ENCODE measurements at regions not wholly inside any gene's neighbourhood (a gene's known extent, or its start where the extent isn't known, plus 50 kb on each side); places are given as distances from the start of the nearest gene placed in this dataset.
"Not testable (repeated sequence)": the region's sequence is repeated elsewhere in the genome, so short reads cannot be mapped to it uniquely, and the experiment has no call there.

DNA sequence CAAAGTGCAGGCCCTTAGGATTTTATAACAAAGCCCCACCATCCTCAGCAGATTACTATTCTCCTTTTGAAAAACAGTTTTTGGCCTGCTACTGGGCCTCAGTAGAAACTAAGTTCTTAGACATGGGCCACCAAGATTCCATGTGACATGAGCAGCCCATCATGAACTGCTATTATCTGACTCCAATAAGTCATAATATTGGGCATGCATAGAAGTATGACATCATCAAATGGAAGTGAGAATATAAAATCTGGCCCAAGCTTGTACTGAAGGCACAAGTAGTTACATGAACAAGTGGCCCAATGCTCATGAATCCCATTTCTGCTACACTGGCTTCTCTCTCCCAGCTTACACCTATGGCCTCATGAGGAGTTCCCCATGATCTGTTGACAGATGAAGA lies 404.8 kb downstream of the EPHA5 start:
- DNase-seq, result no peak

DNA sequence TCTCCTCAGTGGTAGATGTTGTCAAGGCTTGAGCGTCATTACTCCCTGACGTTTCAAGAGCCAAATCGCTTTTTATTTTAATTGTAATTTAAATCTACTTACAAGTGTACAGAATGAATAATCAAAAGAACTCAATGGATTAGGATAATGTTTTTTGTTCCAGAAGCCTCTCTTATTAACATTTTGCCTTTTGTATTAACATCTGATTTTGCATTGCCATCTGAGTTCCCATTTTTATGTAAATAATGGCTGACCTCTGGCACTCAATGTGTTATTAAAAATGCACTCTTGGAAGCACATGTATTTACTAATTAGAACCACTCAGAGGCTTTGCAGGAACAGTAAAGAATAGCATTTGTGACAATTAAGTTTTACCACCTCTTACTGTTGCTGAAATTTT lies 411.0 kb downstream of the EPHA5 start:
- DNase-seq, result no peak

DNA sequence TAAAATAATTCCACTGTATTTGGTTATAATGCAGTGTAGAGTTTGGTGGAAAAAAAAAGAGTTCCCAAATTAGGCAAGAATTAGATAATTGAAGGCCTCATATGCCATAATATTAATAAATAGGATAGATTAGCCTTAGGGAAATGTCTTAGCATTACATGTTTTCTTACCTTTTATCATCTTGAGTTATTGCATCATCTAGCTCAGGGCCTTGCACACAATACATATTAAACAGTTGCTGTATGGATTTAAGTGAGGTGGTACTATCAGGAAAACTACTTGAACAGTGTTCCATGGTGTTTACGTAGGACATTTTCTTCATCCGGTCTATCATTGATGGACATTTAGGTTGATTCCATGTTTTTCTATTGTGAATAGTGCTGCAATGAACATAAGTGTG lies 419.4 kb downstream of the EPHA5 start:
- no peak for DNase-seq

DNA sequence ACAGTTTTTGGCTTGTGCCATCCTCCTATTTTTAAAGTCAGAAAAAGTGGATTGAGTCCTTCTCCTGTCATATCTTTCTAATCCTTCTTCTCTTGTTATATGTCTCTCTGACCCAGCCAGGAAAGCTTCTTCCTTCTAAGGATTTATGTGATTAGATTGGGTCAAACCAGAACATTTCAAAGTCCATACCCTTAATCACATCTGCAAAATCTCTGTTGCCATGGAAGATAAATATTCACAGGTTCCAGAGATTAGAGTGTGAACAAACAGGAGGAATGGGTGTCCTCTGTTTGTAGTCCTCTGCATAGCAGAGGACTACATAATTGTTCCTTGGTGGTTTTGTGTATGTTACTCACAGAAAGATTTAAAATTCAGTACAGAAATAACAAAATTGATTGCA lies 421.2 kb downstream of the EPHA5 start:
- no peak for DNase-seq

DNA sequence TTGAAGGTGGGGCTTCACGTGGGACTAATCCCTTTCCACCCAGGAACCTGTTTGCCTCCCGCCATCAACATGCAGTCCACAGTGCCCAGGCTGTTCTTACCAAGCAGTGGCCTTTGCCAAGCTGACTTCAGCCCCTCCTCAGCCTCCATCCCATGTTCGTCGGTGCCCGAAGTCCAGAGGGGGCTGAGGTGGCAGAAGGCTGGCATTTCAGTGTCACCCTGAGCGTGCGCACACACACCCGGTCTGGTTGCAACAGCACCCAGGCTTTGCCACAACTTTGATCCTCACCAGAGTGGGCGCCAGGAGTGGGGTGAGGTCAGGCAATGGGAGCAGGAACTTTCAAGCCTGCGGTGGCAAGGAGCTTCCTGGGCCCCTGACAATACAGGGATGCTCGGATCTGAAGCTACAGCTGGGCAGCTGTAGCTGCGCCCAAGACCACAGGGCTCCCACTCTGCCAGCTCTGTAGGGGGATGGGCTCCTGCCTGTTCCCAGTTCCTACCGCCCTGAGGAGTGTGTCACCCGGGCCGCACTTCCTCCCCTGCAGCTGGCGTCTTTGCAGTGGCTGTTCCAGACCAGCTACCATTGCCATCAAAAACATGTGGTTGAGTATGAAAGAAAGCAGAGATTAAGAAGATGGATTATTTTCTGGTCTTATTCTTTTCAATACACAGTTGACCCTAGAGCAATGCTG lies 428.0 kb downstream of the EPHA5 start:
- DNase-seq, result no peak

DNA sequence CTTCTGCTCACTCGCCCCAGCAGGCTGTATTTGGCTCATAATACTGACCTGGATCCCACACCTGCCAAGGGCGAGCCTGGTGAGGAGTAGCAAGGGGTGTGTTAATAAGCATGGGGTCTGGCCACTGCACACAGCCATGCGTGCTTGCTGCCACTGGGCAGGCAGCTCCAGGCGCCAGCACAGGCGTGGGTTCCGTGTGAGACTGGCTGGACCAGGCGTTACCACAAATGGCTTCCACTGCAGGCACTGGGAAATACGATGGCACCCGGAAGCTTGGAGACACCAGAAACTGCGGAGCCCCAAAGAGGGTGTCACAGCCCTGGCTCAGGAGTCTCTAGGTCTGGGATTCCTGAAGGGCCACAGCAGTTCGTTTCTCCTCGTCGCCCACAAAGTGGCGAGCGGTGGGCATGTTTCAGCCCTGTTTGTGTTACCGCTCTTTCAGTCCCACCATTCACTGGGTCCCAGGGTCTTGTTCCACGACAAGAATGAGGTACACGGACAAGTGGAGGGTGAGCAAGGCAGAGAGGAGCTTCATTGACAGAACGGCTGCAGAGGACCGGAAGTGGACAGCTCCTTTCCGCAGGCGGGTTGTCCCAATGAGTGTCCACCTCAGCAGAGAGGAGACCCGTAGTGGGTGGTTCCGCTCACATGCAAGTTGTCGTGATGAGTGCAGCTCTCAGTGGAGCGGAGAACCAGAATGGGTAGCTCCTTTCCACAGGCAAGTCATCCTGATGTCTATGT lies 428.9 kb downstream of the EPHA5 start:
- no peak for DNase-seq

DNA sequence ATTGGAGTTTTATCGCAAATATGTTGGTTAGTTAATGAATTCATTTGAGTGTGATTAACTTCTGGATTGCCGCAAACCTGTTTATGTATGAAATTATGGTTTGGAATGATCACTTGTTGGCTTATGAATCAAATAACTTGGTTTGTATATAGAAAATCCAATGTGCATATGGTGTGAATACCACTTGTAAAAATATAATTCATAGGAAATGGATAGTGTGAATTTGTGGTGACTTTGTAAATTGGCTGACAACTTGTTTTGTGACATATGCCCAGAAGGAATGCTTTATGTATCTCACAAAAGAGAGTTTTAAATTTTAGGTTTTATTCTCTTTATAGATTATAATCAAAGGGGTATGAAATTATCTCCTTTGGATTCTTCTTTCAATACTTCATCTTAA lies 436.2 kb downstream of the EPHA5 start:
- no peak for DNase-seq

DNA sequence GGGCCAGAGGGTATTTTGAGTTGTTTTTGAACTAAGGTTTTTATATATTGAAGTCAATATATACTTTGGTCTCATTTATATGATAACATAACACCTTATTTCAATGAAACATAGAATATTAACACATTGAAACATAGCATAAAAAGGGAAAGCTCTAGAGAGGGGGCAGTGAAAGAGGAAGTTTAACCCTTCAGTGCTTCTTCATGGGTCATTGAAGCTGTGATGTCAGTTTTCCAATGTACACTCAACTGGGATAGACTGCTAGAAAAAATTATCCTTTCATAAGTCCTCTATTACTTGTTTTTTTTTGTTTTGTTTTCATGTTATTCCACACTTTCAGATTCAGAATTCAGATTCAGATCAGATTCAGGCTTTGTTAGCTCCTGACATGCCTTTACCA lies 442.7 kb downstream of the EPHA5 start:
- no peak for DNase-seq

DNA sequence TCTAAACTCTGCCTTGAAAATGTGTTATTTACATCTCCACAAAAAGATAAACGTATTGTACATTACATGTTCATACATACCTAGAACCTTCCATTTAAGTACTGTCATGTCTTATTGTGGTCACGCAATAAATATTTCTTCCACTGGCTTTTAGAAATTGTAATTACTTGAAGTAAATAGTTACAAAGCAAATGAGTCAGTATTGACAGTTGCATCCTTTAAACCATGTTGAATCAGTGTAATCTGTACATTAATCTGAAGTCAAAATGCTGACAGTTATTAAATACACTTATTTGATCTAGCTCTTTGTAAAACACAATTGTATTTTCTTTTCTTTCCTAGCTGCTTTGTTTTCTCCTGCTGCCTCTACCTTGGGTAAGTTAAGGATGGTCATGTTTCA lies 446.7 kb downstream of the EPHA5 start:
- DNase-seq, result no peak

DNA sequence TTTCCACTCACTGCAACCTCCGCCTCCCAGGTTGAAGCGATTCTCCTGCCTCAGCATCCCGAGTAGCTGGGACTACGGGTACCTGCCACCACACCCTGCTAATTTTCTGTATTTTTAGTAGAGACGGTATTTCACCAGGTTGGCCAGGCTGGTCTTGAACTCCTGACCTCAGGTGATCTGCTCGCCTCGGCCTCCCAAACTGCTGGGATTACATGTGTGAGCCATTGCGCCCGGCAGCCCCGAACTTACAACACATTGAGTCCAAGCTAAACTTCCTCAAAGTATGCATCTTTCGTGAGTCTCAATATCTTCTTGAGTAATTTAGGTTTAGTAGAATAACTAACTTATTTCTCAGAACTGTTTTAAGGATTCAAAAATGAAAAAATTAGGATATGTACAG lies 447.2 kb downstream of the EPHA5 start:
- not testable (repeated sequence) for DNase-seq

DNA sequence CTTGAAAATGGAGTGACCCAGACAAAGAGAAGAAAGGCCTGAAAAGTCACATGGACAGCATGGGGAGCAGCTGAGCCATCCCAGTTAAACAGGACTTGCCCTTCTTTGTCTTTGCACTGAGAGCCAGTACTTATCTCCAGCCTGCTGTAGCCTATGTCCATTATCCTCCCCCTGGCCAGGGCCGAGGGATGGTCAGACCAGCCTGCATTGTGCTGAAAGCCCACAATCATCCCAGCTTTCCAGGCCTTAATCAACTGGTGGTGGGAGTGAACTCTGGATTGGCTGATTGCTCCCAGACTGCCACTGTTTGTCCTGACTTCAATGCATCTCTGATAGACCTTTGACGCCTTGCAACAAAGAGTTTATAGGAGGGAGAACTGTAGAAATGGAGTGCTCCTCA lies 453.1 kb downstream of the EPHA5 start:
- DNase-seq, result no peak

DNA sequence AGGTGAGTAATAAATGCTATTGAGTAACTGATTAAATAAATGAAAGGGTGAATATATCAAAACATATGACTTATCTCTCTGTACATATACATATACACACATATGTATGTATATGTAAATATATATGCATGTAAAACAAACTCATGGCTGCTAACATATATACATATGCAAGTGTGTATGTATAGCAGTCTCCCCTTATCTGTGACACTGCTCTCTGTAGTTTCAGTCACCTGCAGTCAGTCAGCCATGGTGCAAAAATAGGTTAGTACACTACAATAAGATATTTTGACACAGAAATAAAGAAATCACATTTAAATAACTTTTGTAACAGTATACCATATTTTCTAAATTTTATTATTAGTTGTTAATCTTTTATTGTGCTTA lies 467.4 kb downstream of the EPHA5 start:
- DNase-seq, result no peak

DNA sequence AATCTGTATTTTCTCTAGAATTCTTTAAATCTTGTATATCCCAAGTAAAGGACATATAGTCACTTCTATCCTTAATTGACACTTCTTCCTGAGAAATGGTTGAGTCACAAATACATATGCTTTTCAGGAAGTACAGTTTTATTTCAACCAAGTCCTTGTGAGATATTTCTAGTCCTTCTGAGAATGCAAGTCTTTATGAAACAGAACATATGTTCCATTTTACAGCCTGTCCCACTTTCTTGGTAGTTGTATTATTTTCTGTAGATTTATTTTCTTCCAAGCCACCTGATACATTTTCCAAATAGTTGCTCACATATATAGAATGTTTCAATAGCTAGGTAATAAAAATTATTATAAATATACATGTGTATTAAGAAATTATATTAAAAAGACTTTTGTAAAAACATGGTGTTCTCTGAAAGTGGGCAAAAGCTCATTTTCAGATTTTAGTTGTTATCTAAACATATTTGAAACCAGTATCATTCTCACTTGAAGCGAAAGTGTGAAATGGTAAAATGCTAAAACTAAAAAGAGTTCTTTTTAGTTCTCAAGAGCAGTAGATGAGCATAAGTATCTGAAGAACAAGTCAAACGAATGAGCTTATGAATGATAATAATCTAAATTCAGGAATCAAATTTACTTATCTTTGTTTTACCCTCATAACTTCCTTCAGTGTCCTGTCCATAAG lies 468.0 kb downstream of the EPHA5 start:
- no peak for DNase-seq

DNA sequence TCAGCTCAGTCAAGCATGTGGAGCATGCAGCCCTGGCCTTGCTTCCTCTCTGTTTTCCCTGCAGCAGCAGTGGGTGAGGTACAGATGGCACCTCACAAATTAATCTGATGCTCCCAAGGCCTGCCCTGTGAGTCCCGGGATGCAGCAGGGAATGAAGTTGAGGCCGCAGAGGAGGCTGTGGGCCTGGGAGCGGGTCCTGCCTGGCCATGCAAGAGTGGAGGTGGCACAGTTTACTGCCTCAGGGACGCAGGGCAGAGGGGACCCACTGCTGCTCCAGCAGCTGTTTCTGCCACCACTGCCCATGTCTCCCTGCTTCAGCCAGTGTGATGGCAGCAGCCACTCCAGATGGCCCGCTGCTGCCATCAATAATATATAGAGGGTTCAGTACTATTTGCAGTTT lies 474.6 kb downstream of the EPHA5 start:
- no peak for DNase-seq

DNA sequence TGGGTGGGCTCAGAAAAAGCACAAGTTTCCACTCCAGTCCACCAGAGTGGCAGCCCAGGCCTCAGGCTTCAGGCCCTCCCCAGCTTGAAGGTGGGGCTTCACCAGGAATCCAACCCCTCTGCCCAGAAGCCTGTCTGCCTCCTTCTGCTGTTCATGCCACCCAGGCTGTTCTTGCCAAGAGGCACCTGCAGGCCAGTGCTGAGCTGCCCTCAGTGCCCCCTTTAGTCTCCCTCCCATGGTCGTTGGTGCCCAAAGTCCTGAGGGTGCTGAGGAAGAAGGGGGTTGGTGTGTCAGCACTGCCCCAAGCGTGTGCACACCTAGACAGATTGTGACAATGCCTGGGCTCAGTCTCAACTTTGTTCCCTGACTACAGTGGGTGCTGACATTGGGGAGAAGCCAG lies 475.3 kb downstream of the EPHA5 start:
- DNase-seq, result no peak

DNA sequence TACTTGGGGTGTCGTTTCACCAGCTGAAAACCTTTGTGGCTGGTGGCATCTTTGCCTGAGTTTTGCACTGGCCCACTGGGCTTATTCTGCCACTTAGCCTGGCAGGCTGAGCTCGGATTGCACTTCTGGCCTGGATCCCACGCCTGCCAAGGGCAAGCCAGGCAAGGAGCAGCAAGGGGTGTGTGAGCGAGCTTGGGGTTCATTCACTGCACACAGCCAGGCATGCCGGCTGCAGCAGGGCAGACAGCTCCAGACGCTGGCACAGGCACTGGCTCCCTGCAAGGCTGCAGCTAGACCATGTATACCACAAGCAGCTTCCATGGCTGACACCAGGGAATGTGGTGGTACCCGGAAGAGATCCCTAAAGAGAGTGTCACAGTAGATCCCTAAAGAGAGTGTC lies 476.3 kb downstream of the EPHA5 start:
- DNase-seq, result no peak

DNA sequence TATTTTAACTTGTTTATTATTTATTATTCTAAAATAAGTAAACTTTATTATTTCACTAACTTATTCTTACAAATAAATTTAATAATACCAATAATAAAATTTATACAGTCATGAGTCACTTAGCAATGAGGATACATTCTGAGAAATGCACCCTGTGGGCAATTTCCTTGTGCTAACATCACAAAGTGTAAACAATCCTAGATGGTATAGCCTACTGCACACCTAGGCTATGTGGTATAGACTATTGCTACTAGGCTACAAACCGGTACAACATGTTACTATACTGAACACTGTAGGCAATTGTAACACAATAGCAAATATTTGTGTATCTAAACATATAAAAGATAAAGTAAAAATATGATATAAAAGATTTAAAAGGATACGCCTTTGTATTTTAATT lies 479.5 kb downstream of the EPHA5 start:
- DNase-seq, result no peak

DNA sequence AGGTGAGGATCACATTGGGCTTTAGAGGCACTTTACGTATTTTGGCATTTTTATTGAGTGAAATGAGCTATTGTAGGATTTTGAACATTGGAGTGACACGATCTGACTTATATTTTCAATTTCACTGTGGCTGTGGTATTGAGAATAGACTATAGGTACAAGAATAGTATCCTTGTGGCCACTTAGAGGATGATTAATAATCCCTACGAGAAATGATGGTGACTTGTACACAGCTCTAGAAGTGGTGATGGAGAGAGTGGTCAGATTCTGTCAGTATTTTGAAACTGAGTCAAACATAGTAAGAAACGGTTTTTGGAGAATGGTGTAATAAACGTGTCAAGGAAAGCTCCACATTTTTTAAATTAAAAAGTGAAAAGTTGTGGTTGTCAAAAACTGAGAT lies 494.7 kb downstream of the EPHA5 start:
- DNase-seq, result no peak

DNA sequence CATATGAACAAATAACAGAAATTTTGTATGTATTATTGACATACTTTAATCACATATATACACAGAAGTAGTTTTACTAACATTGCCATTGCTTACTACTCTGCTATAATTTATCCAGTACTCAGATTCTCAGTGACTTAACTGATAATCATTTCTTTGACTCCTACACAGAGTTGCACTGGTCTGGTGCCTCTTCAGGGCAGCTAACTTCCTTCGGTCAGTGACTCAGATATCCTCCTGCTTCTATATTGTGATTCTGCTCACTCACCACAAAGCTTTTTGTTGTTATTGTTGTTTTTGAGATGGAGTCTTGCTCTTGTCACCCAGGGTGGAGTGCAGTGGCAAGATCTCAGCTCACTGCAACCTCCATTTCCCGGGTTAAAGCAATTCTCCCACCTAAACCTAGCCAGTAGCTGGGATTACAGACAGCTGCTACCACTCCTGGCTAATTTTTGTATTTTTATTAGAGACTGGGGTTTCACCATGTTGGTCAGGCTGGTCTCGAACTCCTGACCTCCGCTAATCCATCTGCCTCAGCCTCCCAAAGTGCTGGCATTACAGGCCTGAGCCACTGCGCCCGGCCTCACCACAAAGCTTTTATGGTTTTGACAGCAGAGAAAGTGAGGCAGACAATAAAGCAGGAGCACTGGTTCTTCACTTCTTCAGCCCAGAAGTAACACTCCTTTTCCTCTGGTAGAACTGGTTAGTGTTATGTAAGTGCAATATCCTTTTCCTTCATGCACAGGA lies 499.3 kb downstream of the EPHA5 start:
- DNase-seq, result no peak

DNA sequence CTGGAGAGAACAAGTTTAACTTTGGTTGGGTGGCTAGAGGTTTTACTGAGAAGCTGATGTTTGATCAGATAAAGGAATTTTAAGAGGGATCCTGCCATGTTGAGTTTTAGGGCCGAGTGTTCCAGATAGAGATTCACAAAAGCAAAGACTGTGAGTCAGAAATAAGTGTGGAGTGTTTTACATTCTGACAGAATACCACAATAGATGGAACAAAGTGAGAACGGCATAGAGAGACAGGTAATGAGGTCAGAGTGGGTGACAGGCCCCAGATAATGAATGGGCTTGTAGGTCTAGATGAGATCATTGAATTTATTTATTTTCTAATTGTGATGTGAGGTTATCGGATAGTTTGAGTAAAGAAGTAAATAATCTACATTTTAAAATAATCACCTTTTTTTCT lies 502.6 kb downstream of the EPHA5 start:
- DNase-seq, result no peak

DNA sequence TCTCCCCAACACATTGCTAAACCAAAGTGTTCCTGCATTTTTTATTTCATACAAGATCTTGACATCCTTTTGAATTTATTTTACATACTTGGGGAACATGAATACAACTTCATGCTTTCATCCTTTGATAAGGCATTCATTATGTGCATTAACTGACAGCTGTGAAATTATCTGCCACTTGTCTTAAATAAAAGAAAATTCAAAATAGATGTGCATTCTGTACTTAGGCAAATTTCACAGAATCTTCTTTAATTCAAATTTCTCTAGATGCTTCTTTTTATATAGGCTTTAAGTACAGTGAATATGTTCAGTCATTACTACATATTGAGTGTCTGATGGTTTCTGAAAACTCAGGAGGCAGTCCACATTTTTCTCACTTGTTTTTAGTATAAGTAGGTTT lies 518.1 kb downstream of the EPHA5 start:
- no peak for DNase-seq

DNA sequence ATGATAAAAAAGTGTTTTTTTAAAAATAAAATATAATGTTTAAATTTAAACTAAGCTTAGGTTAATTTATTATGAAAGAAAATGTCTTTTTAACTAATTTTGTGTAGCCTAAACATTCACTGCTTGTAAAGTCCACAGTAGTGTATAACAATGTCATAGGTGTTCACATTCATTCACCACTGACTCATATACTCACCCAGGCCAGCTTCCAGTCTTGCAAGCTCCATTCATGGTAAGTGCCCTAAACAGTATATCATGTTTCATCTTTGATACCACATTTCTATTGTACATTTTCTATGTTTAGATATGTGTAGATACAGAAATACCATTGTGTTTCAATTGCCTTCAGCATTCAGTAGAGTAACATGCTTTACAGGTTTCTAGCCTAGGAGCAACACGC lies 530.3 kb downstream of the EPHA5 start:
- no peak for DNase-seq

DNA sequence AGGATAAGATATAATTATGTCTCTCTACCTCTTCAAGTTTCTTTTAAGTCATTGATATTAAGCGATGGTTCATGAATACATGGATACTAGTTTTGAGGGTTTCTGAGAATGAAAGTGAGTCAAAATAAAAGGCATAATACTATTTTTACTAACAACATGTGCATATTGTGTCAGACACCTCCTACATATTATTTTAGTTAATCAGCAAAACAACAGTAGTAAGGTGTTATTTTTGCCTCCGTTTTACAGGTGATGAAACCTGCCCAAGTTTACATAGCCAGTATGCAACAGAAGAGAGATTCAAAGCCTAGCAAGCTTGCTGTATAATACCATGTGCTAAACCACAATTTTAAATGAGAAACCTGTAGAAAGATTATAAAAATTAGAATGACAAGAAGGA lies 544.1 kb downstream of the EPHA5 start:
- DNase-seq, result no peak

DNA sequence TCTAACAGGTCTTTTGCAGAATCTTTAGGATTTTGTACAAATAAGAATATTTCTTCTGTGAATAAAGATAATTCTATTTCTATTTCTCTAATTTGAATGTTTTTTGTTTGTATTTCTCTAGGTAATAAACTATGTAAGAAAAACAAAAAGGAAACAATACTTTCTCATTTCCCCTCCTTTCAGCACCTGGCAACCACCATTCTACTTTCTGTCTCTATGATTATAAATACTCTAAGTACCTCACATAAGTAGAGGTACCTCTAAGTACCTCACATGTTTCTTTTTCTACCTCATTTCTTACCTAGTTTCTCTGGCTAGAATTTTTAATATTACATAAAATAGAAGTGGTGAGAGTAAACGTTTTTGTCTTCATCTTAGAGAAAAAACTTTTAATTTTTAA lies 550.0 kb downstream of the EPHA5 start:
- no peak for DNase-seq
